H9 (cell line): ENCODE measurements at regions not wholly inside any gene's neighbourhood (a gene's known extent, or its start where the extent isn't known, plus 50 kb on each side); places are given as distances from the start of the nearest gene placed in this dataset.

Experiments
- DNase-seq: peaks from one replicate; pipeline ENCODE4 v3.0.0-alpha.2; 2017
- H2AFZ ChIP-seq: one replicate; pipeline ENCODE4 v1.6.1; 2013; ENCODE audit warnings: mild to moderate bottlenecking, low read length, control low read depth, moderate library complexity
- H2AK5ac ChIP-seq: 2 replicates; pipeline ENCODE4 v1.6.1; 2013; ENCODE audit warnings: low read length, control low read depth, mixed read lengths; ENCODE audit not compliant: insufficient read length
- H2BK120ac ChIP-seq: one replicate; pipeline ENCODE4 v1.6.1; 2013; ENCODE audit warnings: low read depth, mild to moderate bottlenecking, low read length, control low read depth, inconsistent platforms; ENCODE audit not compliant: poor library complexity, severe bottlenecking
- H2BK12ac ChIP-seq: 2 replicates; pipeline ENCODE4 v1.6.1; 2013; ENCODE audit warnings: low read length, control low read depth, mixed read lengths, low read depth; ENCODE audit not compliant: insufficient read length
- H2BK15ac ChIP-seq: 2 replicates; pipeline ENCODE4 v1.6.1; 2013; ENCODE audit warnings: low read depth, low read length, control low read depth
- H2BK20ac ChIP-seq: one replicate; pipeline ENCODE4 v1.6.1; 2013; ENCODE audit warnings: low read depth, mild to moderate bottlenecking, low read length, control low read depth, inconsistent platforms; ENCODE audit not compliant: poor library complexity, severe bottlenecking
- H2BK5ac ChIP-seq: 2 replicates; pipeline ENCODE4 v1.6.1; 2013; ENCODE audit warnings: low read length, control low read depth, mixed read lengths; ENCODE audit not compliant: insufficient read length
- H3K14ac ChIP-seq: 2 replicates; pipeline ENCODE4 v1.6.1; 2013; ENCODE audit warnings: low read length, control low read depth; ENCODE audit not compliant: insufficient read depth
- H3K18ac ChIP-seq: 2 replicates; pipeline ENCODE4 v1.6.1; 2013; ENCODE audit warnings: low read depth, mild to moderate bottlenecking, mixed read lengths, low read length, control low read depth; ENCODE audit not compliant: insufficient read length
- H3K23ac ChIP-seq: 2 replicates; pipeline ENCODE4 v1.6.1; 2013; ENCODE audit warnings: low read length, control low read depth, mixed read lengths, low read depth; ENCODE audit not compliant: insufficient read length
- H3K23me2 ChIP-seq: 2 replicates; pipeline ENCODE4 v1.6.1; 2013; ENCODE audit warnings: low read depth, mild to moderate bottlenecking, mixed read lengths, low read length, control low read depth; ENCODE audit not compliant: insufficient read length, poor library complexity, severe bottlenecking
- H3K27ac ChIP-seq: 2 replicates; pipeline ENCODE4 v1.5.1; 2013; ENCODE audit warnings: low read length, control low read depth, mixed read lengths, low read depth; ENCODE audit not compliant: insufficient read length
- H3K27me3 ChIP-seq: 2 replicates; pipeline ENCODE4 v1.6.1; 2013; ENCODE audit warnings: low read length, control low read depth, inconsistent platforms; ENCODE audit not compliant: insufficient read depth
- H3K4ac ChIP-seq: 2 replicates; pipeline ENCODE4 v1.6.1; 2013; ENCODE audit warnings: low read depth, mild to moderate bottlenecking, control low read depth, inconsistent platforms, low read length, moderate library complexity
- H3K4me1 ChIP-seq: 2 replicates; pipeline ENCODE4 v1.6.1; 2013; ENCODE audit warnings: low read length, control low read depth, inconsistent platforms; ENCODE audit not compliant: insufficient read depth
- H3K4me2 ChIP-seq: 2 replicates; pipeline ENCODE4 v1.6.1; 2013; ENCODE audit warnings: low read length, control low read depth, mixed read lengths; ENCODE audit not compliant: insufficient read length, insufficient read depth
- H3K56ac ChIP-seq: 2 replicates; pipeline ENCODE4 v1.6.1; 2013; ENCODE audit warnings: low read depth, mild to moderate bottlenecking, mixed read lengths, low read length, control low read depth; ENCODE audit not compliant: insufficient read length
- H3K79me1 ChIP-seq: 2 replicates; pipeline ENCODE4 v1.6.1; 2013; ENCODE audit warnings: low read depth, mild to moderate bottlenecking, moderate library complexity, low read length, control low read depth, inconsistent platforms; ENCODE audit not compliant: insufficient read depth, poor library complexity, severe bottlenecking
- H3K79me2 ChIP-seq: 2 replicates; pipeline ENCODE4 v1.6.1; 2013; ENCODE audit warnings: low read length, control low read depth, inconsistent platforms; ENCODE audit not compliant: insufficient read depth
- H3K9ac ChIP-seq: 2 replicates; pipeline ENCODE4 v1.6.1; 2013; ENCODE audit warnings: low read length, control low read depth, mixed read lengths; ENCODE audit not compliant: insufficient read length; ENCODE audit errors: extremely low read depth
- H3K9me3 ChIP-seq: one replicate; pipeline ENCODE4 v1.6.1; 2013; ENCODE audit warnings: low read depth, low read length, inconsistent platforms; ENCODE audit not compliant: control insufficient read depth
- H3T11ph ChIP-seq: one replicate; pipeline ENCODE4 v1.6.1; 2013; ENCODE audit warnings: mild to moderate bottlenecking, low read length, control low read depth, inconsistent platforms
- H4K20me1 ChIP-seq: one replicate; pipeline ENCODE4 v1.6.1; 2013; ENCODE audit not compliant: control insufficient read depth, insufficient read length, insufficient read depth
- H4K5ac ChIP-seq: 2 replicates; pipeline ENCODE4 v1.6.1; 2013; ENCODE audit warnings: low read depth, mild to moderate bottlenecking, mixed read lengths, low read length, control low read depth; ENCODE audit not compliant: insufficient read length
- H4K8ac ChIP-seq: replicated peaks from 2 replicates; pipeline ENCODE4 v1.6.1; 2013; ENCODE audit warnings: low read length, control low read depth, mixed read lengths, low read depth; ENCODE audit not compliant: insufficient read length
- H4K91ac ChIP-seq: 2 replicates; pipeline ENCODE4 v1.6.1; 2013; ENCODE audit warnings: low read depth, mild to moderate bottlenecking, moderate library complexity, mixed read lengths, low read length, control low read depth; ENCODE audit not compliant: insufficient read length
- H3K27ac Mint-ChIP-seq, 3 experiments: 2 replicates in 2 of 3; 3 replicates in 1 of 3; pipeline ENCODE4 v1.8.0; 2020 to 2021; ENCODE audit warnings: mixed read lengths in 3 of 3, mild to moderate bottlenecking in 1 of 3, moderate library complexity in 1 of 3
- H3K27me3 Mint-ChIP-seq: 2 replicates; pipeline ENCODE4 v1.8.0; 2021; ENCODE audit warnings: low read depth, mild to moderate bottlenecking, moderate library complexity, mixed read lengths
- H3K36me3 Mint-ChIP-seq, 3 experiments: 2 replicates in 2 of 3; 3 replicates in 1 of 3; pipeline ENCODE4 v1.8.0; 2020 to 2021; ENCODE audit warnings: low read depth in 3 of 3, mixed read lengths in 3 of 3; ENCODE audit not compliant: insufficient read depth in 1 of 3
- H3K4me1 Mint-ChIP-seq, 2 experiments: 2 replicates each; pipeline ENCODE4 v1.8.0; 2020; ENCODE audit warnings: mixed read lengths in 2 of 2
- H3K4me3 Mint-ChIP-seq, 2 experiments: 2 replicates in 1 of 2; 3 replicates in 1 of 2; pipeline ENCODE4 v1.8.0; 2020 to 2021; ENCODE audit warnings: mild to moderate bottlenecking in 2 of 2, mixed read lengths in 2 of 2, moderate library complexity in 1 of 2
- H3K9me3 Mint-ChIP-seq, 2 experiments: 2 replicates in 1 of 2; 3 replicates in 1 of 2; pipeline ENCODE4 v1.8.0; 2020; ENCODE audit warnings: mild to moderate bottlenecking in 2 of 2, mixed read lengths in 2 of 2, moderate library complexity in 1 of 2
- WGBS: extraction: QIAGEN DNeasy Blood & Tissue Kit; methylation state at CpG from one replicate; pipeline ENCODE4 v1.1.7; 2013; ENCODE audit warnings: missing lambda C conversion rate, low lambda C conversion rate, mixed read lengths; ENCODE audit not compliant: insufficient read length; ENCODE audit errors: extremely low coverage; 5-methylcytosine and 5-hydroxymethylcytosine counted together
- TF ChIP-seq, protein P1 (sequence below): fragments of 200-600 bp; sonication (generic); conservative IDR thresholded peaks from 3 replicates; pipeline ENCODE4 v1.8.0; 2021; ENCODE audit warnings: antibody characterized with exemption, mild to moderate bottlenecking

DNA sequence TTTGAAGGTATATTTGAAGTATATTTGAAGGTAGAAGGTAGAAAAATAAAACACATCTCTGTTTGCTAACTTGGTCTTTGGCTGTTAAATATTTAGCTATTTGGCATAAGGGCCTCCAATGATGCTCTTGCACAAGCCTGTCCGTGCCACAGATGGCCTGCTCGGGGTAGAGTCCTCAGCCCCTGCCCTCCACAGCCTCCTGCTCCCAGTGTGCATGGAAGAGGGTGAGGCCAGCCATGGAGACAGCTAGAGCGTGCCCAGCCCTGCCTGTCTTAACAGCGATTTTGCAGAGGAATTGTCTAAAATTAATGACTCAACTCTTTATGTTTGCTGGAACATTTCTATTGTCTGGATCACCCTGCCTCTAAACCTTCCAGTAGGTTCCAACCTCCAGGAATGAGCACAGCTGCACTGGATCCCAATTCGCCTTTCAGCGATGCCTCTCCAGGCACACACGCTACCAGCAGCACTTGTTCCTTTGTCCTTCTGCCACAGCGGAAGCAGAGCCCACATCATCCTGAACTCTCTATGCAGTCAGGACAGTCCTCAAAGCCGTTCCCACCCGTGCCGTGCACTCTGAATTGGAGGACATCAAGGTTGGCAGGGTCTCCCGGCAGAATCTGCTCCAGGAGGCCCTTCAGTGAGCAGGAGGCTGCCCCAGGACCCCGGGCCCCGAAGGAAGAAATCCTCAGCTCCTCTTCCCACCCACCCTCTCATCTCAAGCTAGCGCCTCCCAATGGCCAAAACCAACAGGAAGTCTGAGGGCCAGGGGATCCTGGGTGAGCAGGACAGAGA is 254.0 kb upstream of the IRX1 start:
- no peak overlapping the region for H3K9ac ChIP-seq
- H3K4me1 Mint-ChIP-seq = peaks cover 0 to 2% of the 10 kb centered on the region in 2 experiments; a peak in 1 of 4 replicates
- H4K20me1 ChIP-seq = no peaks in the 10 kb centered on the region
- no peak overlapping the region for H2BK12ac ChIP-seq
- no peak overlapping the region for H3T11ph ChIP-seq
- no peak overlapping the region for H3K27ac ChIP-seq
- no peak overlapping the region; the same call in 1 of the 2 replicates for H3K14ac ChIP-seq
- no peak overlapping the region for H3K27ac Mint-ChIP-seq
- no peak for DNase-seq
- no peak overlapping the region for H2BK20ac ChIP-seq
- H3K4me1 ChIP-seq = no peaks in the 10 kb centered on the region
- H3K79me2 ChIP-seq = no peaks in the 10 kb centered on the region
- no peak overlapping the region for H3K4me3 Mint-ChIP-seq
- TF ChIP-seq, protein P1, sequence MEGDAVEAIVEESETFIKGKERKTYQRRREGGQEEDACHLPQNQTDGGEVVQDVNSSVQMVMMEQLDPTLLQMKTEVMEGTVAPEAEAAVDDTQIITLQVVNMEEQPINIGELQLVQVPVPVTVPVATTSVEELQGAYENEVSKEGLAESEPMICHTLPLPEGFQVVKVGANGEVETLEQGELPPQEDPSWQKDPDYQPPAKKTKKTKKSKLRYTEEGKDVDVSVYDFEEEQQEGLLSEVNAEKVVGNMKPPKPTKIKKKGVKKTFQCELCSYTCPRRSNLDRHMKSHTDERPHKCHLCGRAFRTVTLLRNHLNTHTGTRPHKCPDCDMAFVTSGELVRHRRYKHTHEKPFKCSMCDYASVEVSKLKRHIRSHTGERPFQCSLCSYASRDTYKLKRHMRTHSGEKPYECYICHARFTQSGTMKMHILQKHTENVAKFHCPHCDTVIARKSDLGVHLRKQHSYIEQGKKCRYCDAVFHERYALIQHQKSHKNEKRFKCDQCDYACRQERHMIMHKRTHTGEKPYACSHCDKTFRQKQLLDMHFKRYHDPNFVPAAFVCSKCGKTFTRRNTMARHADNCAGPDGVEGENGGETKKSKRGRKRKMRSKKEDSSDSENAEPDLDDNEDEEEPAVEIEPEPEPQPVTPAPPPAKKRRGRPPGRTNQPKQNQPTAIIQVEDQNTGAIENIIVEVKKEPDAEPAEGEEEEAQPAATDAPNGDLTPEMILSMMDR = peak; percentile 24; the same call in 1 of the 3 replicates
- no peak overlapping the region for H4K91ac ChIP-seq
- no peaks in the 10 kb centered on the region for H3K9me3 ChIP-seq
- H3K36me3 Mint-ChIP-seq = no peaks in the 10 kb centered on the region; a peak in 1 of 7 replicates
- H3K23ac ChIP-seq = no peak overlapping the region
- no peak overlapping the region for H2BK5ac ChIP-seq
- H4K5ac ChIP-seq = no peak overlapping the region
- H3K4me2 ChIP-seq = no peak overlapping the region
- H2BK15ac ChIP-seq = no peak overlapping the region
- H3K23me2 ChIP-seq = no peaks in the 10 kb centered on the region
- H3K79me1 ChIP-seq = no peaks in the 10 kb centered on the region
- WGBS = no CpG with 5 or more reads among the region's 15 CpGs
- no peak overlapping the region for H2AK5ac ChIP-seq
- no peak overlapping the region for H2AFZ ChIP-seq
- no peak overlapping the region for H2BK120ac ChIP-seq
- H4K8ac ChIP-seq = no peak overlapping the region
- H3K18ac ChIP-seq = no peak overlapping the region
- H3K9me3 Mint-ChIP-seq = no peaks in the 10 kb centered on the region; a peak in 1 of 5 replicates
- H3K27me3 Mint-ChIP-seq = peaks cover 8% of the 10 kb centered on the region
- H3K27me3 ChIP-seq = no peaks in the 10 kb centered on the region
- H3K56ac ChIP-seq = no peak overlapping the region
- no peak overlapping the region for H3K4ac ChIP-seq
